ENCODE measurements at regions not wholly inside any gene's neighbourhood (a gene's known extent, or its start where the extent isn't known, plus 50 kb on each side); places are given as distances from the start of the nearest gene placed in this dataset.

GRCh38 chr5:160175438-160176218 is 53.7 kb upstream of the FABP6 start:
- peak overlapping the region; percentile 57 for H3K27ac ChIP-seq (ENCODE audit: low read depth, low read length)
- peaks cover 22% of the 10 kb centered on the region for H3K4me1 ChIP-seq (ENCODE audit: control insufficient read depth, insufficient read depth, low read length)
- peak overlapping the region; percentile 2 for H3K4me3 ChIP-seq (ENCODE audit: low read depth, low read length)
- H3K9me3 ChIP-seq (ENCODE audit: control insufficient read depth, insufficient read depth, low read length), result no peaks in the 10 kb centered on the region
- DNase-seq (ENCODE audit: low read depth in 4 of 6, low spot score in 6 of 6), result peak in 3 of 6 donors; percentile 63 to 93 (median 92)
- 19% methylated on average over 18 of the region's 18 CpGs for WGBS (ENCODE audit: insufficient coverage)
- H3K27me3 ChIP-seq (ENCODE audit: control insufficient read depth, insufficient read depth, low read length), result no peaks in the 10 kb centered on the region
- H3K36me3 ChIP-seq (ENCODE audit: control insufficient read depth, insufficient read depth, low read length), result no peaks in the 10 kb centered on the region

- Histone ChIP-seq H3K36me3 (ENCODE audit: control insufficient read depth, insufficient read depth, low read length) (no peaks in the 10 kb centered on the region), H3K4me1 (ENCODE audit: control insufficient read depth, insufficient read depth, low read length) (peaks cover 22% of the 10 kb centered on the region), H3K27me3 (ENCODE audit: control insufficient read depth, insufficient read depth, low read length) (no peaks in the 10 kb centered on the region), H3K4me3 (ENCODE audit: low read depth, low read length) (peak overlapping the region; percentile 2), H3K27ac (ENCODE audit: low read depth, low read length) (peak overlapping the region; percentile 57), H3K9me3 (ENCODE audit: control insufficient read depth, insufficient read depth, low read length) (no peaks in the 10 kb centered on the region)
- DNase-seq (ENCODE audit: low read depth in 4 of 6, low spot score in 6 of 6), result no peak
- WGBS (ENCODE audit: insufficient coverage), result 100% methylated on average over 1 of the region's 4 CpGs
Measured at GRCh38 chr5:160174780-160175437, 54.4 kb upstream of the FABP6 start.

GRCh38 chr5:160174290-160174689 is 55.0 kb upstream of the FABP6 start:
- H3K4me1 ChIP-seq (ENCODE audit: control insufficient read depth, insufficient read depth, low read length), result peaks cover 22% of the 10 kb centered on the region
- no peaks in the 10 kb centered on the region for H3K27me3 ChIP-seq (ENCODE audit: control insufficient read depth, insufficient read depth, low read length)
- no peak for DNase-seq (ENCODE audit: low read depth in 4 of 6, low spot score in 6 of 6)
- no peak overlapping the region for H3K4me3 ChIP-seq (ENCODE audit: low read depth, low read length)
- no peak overlapping the region for H3K27ac ChIP-seq (ENCODE audit: low read depth, low read length)
- no peaks in the 10 kb centered on the region for H3K9me3 ChIP-seq (ENCODE audit: control insufficient read depth, insufficient read depth, low read length)
- no peaks in the 10 kb centered on the region for H3K36me3 ChIP-seq (ENCODE audit: control insufficient read depth, insufficient read depth, low read length)
- 70% methylated on average over 4 of the region's 5 CpGs for WGBS (ENCODE audit: insufficient coverage)

- Histone ChIP-seq H3K4me3 (ENCODE audit: low read depth, low read length) (no peak overlapping the region), H3K27ac (ENCODE audit: low read depth, low read length) (no peak overlapping the region)
- 71% methylated on average over 2 of the region's 2 CpGs for WGBS (ENCODE audit: insufficient coverage)
Measured at GRCh38 chr5:160171666-160172065, 52.4 kb upstream of the PWWP2A start.

GRCh38 chr5:160169326-160169725 is 50.1 kb upstream of the PWWP2A start:
- Histone ChIP-seq H3K9me3 (ENCODE audit: control insufficient read depth, insufficient read depth, low read length) (no peaks in the 10 kb centered on the region), H3K27ac (ENCODE audit: low read depth, low read length) (no peak overlapping the region), H3K4me1 (ENCODE audit: control insufficient read depth, insufficient read depth, low read length) (peaks cover 14% of the 10 kb centered on the region), H3K4me3 (ENCODE audit: low read depth, low read length) (no peak overlapping the region), H3K27me3 (ENCODE audit: control insufficient read depth, insufficient read depth, low read length) (no peaks in the 10 kb centered on the region), H3K36me3 (ENCODE audit: control insufficient read depth, insufficient read depth, low read length) (no peaks in the 10 kb centered on the region)
- WGBS (ENCODE audit: insufficient coverage), result 71% methylated on average over 1 of the region's 3 CpGs
- no peak for DNase-seq (ENCODE audit: low read depth in 4 of 6, low spot score in 6 of 6)

More at GRCh38 chr5:160171666-160172065, 52.4 kb upstream of the PWWP2A start:
- Histone ChIP-seq H3K4me1 (ENCODE audit: control insufficient read depth, insufficient read depth, low read length) (peaks cover 22% of the 10 kb centered on the region), H3K9me3 (ENCODE audit: control insufficient read depth, insufficient read depth, low read length) (no peaks in the 10 kb centered on the region), H3K27me3 (ENCODE audit: control insufficient read depth, insufficient read depth, low read length) (no peaks in the 10 kb centered on the region), H3K36me3 (ENCODE audit: control insufficient read depth, insufficient read depth, low read length) (no peaks in the 10 kb centered on the region)
- DNase-seq (ENCODE audit: low read depth in 4 of 6, low spot score in 6 of 6), result peak in 1 of 6 donors; percentile 47
